GM23338 (cell line): ENCODE measurements at regions not wholly inside any gene's neighbourhood (a gene's known extent, or its start where the extent isn't known, plus 50 kb on each side); places are given as distances from the start of the nearest gene placed in this dataset.

Experiments
- ATAC-seq: fragments of 200-7000 bp; cut with Tn5 transposase; 3 replicates; pipeline ENCODE4 v1.9.1; 2020
- DNase-seq: peaks from one replicate; pipeline ENCODE4 v3.0.0-alpha.2; 2015; ENCODE audit warnings: low spot score
- H2AFZ ChIP-seq: fragments of 200-600 bp; sonication (generic); 2 replicates; pipeline ENCODE4 v1.8.0; 2016; ENCODE audit warnings: antibody characterized with exemption, mild to moderate bottlenecking, moderate library complexity
- H3F3A ChIP-seq: fragments of 200-600 bp; sonication (generic); replicated peaks from 2 replicates; pipeline ENCODE4 v1.8.0; 2017; ENCODE audit warnings: antibody characterized with exemption, mixed run types, low read depth
- H3K27ac ChIP-seq: fragments of 200-600 bp; sonication (generic); 2 replicates; pipeline ENCODE4 v1.6.1; 2016; ENCODE audit warnings: low read depth
- H3K27me3 ChIP-seq: fragments of 200-600 bp; sonication (generic); 2 replicates; pipeline ENCODE4 v1.8.0; 2016; ENCODE audit warnings: mild to moderate bottlenecking, mixed run types, moderate library complexity; ENCODE audit not compliant: insufficient read depth
- H3K36me3 ChIP-seq: fragments of 200-600 bp; sonication (generic); 2 replicates; pipeline ENCODE4 v1.8.0; 2016; ENCODE audit warnings: mild to moderate bottlenecking; ENCODE audit not compliant: insufficient read depth
- H3K4me1 ChIP-seq: fragments of 200-600 bp; sonication (generic); 2 replicates; pipeline ENCODE4 v1.8.0; 2016; ENCODE audit warnings: mild to moderate bottlenecking, moderate library complexity; ENCODE audit not compliant: insufficient read depth
- H3K4me2 ChIP-seq: fragments of 200-600 bp; sonication (generic); 2 replicates; pipeline ENCODE4 v1.7.1; 2017; ENCODE audit warnings: mixed run types
- H3K4me3 ChIP-seq: fragments of 200-600 bp; sonication (generic); 2 replicates; pipeline ENCODE4 v1.6.1; 2016; ENCODE audit warnings: mixed run types
- H3K79me2 ChIP-seq: fragments of 200-600 bp; sonication (generic); replicated peaks from 2 replicates; pipeline ENCODE4 v1.8.0; 2017; ENCODE audit warnings: mild to moderate bottlenecking; ENCODE audit not compliant: insufficient read depth
- H3K9me2 ChIP-seq: fragments of 200-600 bp; sonication (generic); 2 replicates; pipeline ENCODE4 v1.8.0; 2017; ENCODE audit not compliant: insufficient read depth
- H4K20me1 ChIP-seq: fragments of 200-600 bp; sonication (generic); replicated peaks from 2 replicates; pipeline ENCODE4 v1.8.0; 2017; ENCODE audit warnings: mild to moderate bottlenecking; ENCODE audit not compliant: insufficient read depth
- H3K27ac Mint-ChIP-seq: 2 replicates; pipeline ENCODE4 v1.8.0; 2020; ENCODE audit warnings: inconsistent platforms, mild to moderate bottlenecking, moderate library complexity, mixed read lengths
- H3K27me3 Mint-ChIP-seq: 3 replicates; pipeline ENCODE4 v1.8.0; 2022; ENCODE audit warnings: low read depth, mild to moderate bottlenecking, moderate library complexity, mixed read lengths, inconsistent platforms; ENCODE audit not compliant: insufficient read depth, poor library complexity
- H3K36me3 Mint-ChIP-seq: 3 replicates; pipeline ENCODE4 v1.8.0; 2021; ENCODE audit warnings: low read depth, mild to moderate bottlenecking, inconsistent platforms, moderate library complexity, mixed read lengths
- H3K4me1 Mint-ChIP-seq: 3 replicates; pipeline ENCODE4 v1.8.0; 2020; ENCODE audit warnings: mild to moderate bottlenecking, inconsistent platforms, mixed read lengths
- H3K4me3 Mint-ChIP-seq: 3 replicates; pipeline ENCODE4 v1.8.0; 2021; ENCODE audit warnings: moderate library complexity, mild to moderate bottlenecking, inconsistent platforms, mixed read lengths
- H3K9me3 Mint-ChIP-seq: 3 replicates; pipeline ENCODE4 v1.8.0; 2020; ENCODE audit warnings: moderate library complexity, mild to moderate bottlenecking, inconsistent platforms, mixed read lengths
- CREB1 ChIP-seq: fragments of 250-450 bp; sonication (Bioruptor Pico); IDR thresholded peaks from 2 replicates; pipeline ENCODE4 v1.5.0; 2020; ENCODE audit warnings: low read depth, mild to moderate bottlenecking, moderate library complexity
- EZH2phosphoT487 ChIP-seq: fragments of 200-600 bp; sonication (generic); IDR thresholded peaks from one replicate; pipeline ENCODE4 v1.8.1; 2018; ENCODE audit warnings: antibody characterized with exemption; ENCODE audit not compliant: unreplicated experiment
- JUNB ChIP-seq: IDR thresholded peaks from one replicate; pipeline ENCODE4 v1.6.1; 2016; ENCODE audit warnings: antibody characterized with exemption; ENCODE audit not compliant: unreplicated experiment
- ZNF114 ChIP-seq: fragments of 250-450 bp; sonication (Bioruptor Pico); IDR thresholded peaks from 2 replicates; pipeline ENCODE4 v1.5.0; 2020; ENCODE audit warnings: mild to moderate bottlenecking, moderate library complexity
- ZNF331 ChIP-seq: fragments of 250-450 bp; sonication (Bioruptor Pico); IDR thresholded peaks from 2 replicates; pipeline ENCODE4 v1.5.0; 2020; ENCODE audit warnings: low read depth, mild to moderate bottlenecking, moderate library complexity
- TF ChIP-seq, protein P1 (sequence below), 2 experiments: fragments of 200-600 bp in 1 of 2; sonication (generic) in 1 of 2; conservative IDR thresholded peaks; 2 replicates each; pipeline versions ENCODE4 v1.5.1 to v1.6.1; 2016 to 2017; ENCODE audit warnings: antibody characterized with exemption in 2 of 2, low read depth in 2 of 2, mild to moderate bottlenecking in 2 of 2, moderate library complexity in 1 of 2
- TF ChIP-seq, protein P2 (sequence below): IDR thresholded peaks from 2 replicates; pipeline ENCODE4 v1.6.1; 2016; ENCODE audit warnings: antibody characterized with exemption
- TF ChIP-seq, protein P3 (sequence below): IDR thresholded peaks from one replicate; pipeline ENCODE4 v1.6.1; 2018; ENCODE audit warnings: antibody characterized with exemption; ENCODE audit not compliant: unreplicated experiment

DNA sequence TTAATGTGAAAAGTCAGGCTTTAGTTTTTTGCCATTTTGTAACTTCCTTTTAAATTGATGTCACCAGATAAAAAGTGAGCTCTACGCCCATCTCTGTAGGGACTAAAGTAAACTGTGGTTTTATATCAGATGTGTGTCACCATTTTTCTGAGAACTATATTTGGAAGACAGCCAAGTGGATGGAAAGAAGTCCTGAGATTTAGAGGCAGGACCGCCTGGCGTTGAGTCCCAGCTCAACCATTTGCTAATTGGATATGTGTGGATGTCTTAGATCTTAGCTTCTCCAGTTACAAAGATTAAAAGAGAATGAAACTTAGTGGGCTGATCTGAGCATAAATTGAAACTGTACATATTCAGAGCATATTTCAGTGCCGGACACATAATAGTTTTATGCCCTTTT, 691.6 kb upstream of the CELF2 start:
- Mint-ChIP-seq H3K4me3 (no peak overlapping the region), H3K4me1 (peaks cover 7% of the 10 kb centered on the region; the same call in 2 of the 3 replicates), H3K27ac (no peak overlapping the region), H3K27me3 (no peaks in the 10 kb centered on the region), H3K36me3 (no peaks in the 10 kb centered on the region; the same call in 2 of the 3 replicates), H3K9me3 (no peaks in the 10 kb centered on the region)
- H3K4me2 ChIP-seq: no peak overlapping the region
- H3K27me3 ChIP-seq: no peaks in the 10 kb centered on the region
- H3K27ac ChIP-seq: no peak overlapping the region
- no peaks in the 10 kb centered on the region for H4K20me1 ChIP-seq
- no peaks in the 10 kb centered on the region for H3K79me2 ChIP-seq
- DNase-seq (no peak), ATAC-seq (no peak)
- H3K36me3 ChIP-seq: no peaks in the 10 kb centered on the region
- no peak for TF ChIP-seq ZNF331 (CRISPR knock-in tag)
- no peak for TF ChIP-seq EZH2phosphoT487
- TF ChIP-seq CREB1: no peak
- TF ChIP-seq, protein P1, sequence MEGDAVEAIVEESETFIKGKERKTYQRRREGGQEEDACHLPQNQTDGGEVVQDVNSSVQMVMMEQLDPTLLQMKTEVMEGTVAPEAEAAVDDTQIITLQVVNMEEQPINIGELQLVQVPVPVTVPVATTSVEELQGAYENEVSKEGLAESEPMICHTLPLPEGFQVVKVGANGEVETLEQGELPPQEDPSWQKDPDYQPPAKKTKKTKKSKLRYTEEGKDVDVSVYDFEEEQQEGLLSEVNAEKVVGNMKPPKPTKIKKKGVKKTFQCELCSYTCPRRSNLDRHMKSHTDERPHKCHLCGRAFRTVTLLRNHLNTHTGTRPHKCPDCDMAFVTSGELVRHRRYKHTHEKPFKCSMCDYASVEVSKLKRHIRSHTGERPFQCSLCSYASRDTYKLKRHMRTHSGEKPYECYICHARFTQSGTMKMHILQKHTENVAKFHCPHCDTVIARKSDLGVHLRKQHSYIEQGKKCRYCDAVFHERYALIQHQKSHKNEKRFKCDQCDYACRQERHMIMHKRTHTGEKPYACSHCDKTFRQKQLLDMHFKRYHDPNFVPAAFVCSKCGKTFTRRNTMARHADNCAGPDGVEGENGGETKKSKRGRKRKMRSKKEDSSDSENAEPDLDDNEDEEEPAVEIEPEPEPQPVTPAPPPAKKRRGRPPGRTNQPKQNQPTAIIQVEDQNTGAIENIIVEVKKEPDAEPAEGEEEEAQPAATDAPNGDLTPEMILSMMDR (conservative IDR thresholded peaks at IDR 0.05; ENCODE audit: low read depth in 2 of 2): no peak
- TF ChIP-seq, protein P2, sequence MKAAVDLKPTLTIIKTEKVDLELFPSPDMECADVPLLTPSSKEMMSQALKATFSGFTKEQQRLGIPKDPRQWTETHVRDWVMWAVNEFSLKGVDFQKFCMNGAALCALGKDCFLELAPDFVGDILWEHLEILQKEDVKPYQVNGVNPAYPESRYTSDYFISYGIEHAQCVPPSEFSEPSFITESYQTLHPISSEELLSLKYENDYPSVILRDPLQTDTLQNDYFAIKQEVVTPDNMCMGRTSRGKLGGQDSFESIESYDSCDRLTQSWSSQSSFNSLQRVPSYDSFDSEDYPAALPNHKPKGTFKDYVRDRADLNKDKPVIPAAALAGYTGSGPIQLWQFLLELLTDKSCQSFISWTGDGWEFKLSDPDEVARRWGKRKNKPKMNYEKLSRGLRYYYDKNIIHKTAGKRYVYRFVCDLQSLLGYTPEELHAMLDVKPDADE: no peak
- TF ChIP-seq JUNB: no peak
- TF ChIP-seq, protein P3, sequence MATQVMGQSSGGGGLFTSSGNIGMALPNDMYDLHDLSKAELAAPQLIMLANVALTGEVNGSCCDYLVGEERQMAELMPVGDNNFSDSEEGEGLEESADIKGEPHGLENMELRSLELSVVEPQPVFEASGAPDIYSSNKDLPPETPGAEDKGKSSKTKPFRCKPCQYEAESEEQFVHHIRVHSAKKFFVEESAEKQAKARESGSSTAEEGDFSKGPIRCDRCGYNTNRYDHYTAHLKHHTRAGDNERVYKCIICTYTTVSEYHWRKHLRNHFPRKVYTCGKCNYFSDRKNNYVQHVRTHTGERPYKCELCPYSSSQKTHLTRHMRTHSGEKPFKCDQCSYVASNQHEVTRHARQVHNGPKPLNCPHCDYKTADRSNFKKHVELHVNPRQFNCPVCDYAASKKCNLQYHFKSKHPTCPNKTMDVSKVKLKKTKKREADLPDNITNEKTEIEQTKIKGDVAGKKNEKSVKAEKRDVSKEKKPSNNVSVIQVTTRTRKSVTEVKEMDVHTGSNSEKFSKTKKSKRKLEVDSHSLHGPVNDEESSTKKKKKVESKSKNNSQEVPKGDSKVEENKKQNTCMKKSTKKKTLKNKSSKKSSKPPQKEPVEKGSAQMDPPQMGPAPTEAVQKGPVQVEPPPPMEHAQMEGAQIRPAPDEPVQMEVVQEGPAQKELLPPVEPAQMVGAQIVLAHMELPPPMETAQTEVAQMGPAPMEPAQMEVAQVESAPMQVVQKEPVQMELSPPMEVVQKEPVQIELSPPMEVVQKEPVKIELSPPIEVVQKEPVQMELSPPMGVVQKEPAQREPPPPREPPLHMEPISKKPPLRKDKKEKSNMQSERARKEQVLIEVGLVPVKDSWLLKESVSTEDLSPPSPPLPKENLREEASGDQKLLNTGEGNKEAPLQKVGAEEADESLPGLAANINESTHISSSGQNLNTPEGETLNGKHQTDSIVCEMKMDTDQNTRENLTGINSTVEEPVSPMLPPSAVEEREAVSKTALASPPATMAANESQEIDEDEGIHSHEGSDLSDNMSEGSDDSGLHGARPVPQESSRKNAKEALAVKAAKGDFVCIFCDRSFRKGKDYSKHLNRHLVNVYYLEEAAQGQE: no peak
- no peaks in the 10 kb centered on the region for H3K4me1 ChIP-seq
- no peak overlapping the region for H2AFZ ChIP-seq
- no peak overlapping the region for H3K4me3 ChIP-seq
- H3F3A ChIP-seq: no peaks in the 10 kb centered on the region
- H3K9me2 ChIP-seq: peaks cover 13% of the 10 kb centered on the region

DNA sequence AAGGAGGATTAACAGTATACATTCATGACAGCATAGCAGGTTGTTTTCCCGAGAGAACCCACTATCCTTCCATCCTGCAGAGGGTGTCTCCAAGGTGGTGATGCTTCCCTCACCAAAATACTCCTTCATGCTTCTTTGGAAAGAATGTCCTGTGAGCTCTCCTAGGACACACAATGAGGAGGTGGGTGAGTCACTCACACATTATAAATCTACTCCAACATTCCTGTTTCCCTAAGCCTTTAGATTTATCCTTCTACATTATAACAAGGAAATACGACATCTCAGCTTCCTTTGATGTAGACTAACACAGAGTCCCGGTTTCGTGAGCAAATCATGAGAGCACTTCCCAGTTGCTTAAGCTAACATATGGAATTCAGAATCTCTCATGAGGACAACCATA, 689.7 kb upstream of the CELF2 start:
- H3K9me3 Mint-ChIP-seq: no peaks in the 10 kb centered on the region
- H2AFZ ChIP-seq: no peak overlapping the region
- ATAC-seq: no peak
- TF ChIP-seq EZH2phosphoT487 (no peak), ZNF114 (CRISPR knock-in tag) (no peak)
- TF ChIP-seq, protein P2: no peak

More for the DNA sequence above, 689.7 kb upstream of the CELF2 start:
- H3K4me2 ChIP-seq: no peak overlapping the region
- H3K36me3 Mint-ChIP-seq: no peaks in the 10 kb centered on the region
- peaks cover under 1% of the 10 kb centered on the region; the same call in 1 of the 2 replicates for H3K4me1 ChIP-seq
- no peaks in the 10 kb centered on the region for H3K27me3 ChIP-seq
- H3K36me3 ChIP-seq: no peaks in the 10 kb centered on the region
- H3K79me2 ChIP-seq: no peaks in the 10 kb centered on the region
- no peak overlapping the region for H3K27ac ChIP-seq
- H3K9me2 ChIP-seq: peaks cover 13% of the 10 kb centered on the region
- no peak overlapping the region for H3K4me3 Mint-ChIP-seq
- H4K20me1 ChIP-seq: no peaks in the 10 kb centered on the region
- H3K27ac Mint-ChIP-seq: no peak overlapping the region
- no peaks in the 10 kb centered on the region for H3F3A ChIP-seq
- no peak overlapping the region for H3K4me3 ChIP-seq
- no peaks in the 10 kb centered on the region for H3K27me3 Mint-ChIP-seq
- peaks cover 7% of the 10 kb centered on the region; the same call in 2 of the 3 replicates for H3K4me1 Mint-ChIP-seq
- no peak for DNase-seq
